ENCODE measurements at regions not wholly inside any gene's neighbourhood (a gene's known extent, or its start where the extent isn't known, plus 50 kb on each side); places are given as distances from the start of the nearest gene placed in this dataset.

GRCh38 chr16:8330761-8331160 lies 259.6 kb downstream of the TMEM114 start (continued):
- no peak for TF ChIP-seq ZNF462 (CRISPR knock-in tag; IDR thresholded peaks at IDR 0.05)
- TF ChIP-seq REST (IDR thresholded peaks at IDR 0.05; ENCODE audit: unreplicated experiment) = no peak
- TF ChIP-seq CTCF (conservative IDR thresholded peaks at IDR 0.05; ENCODE audit: low read depth in 2 of 2) = no peak
- no peak for TF ChIP-seq ZNF114 (CRISPR knock-in tag; IDR thresholded peaks at IDR 0.05)
- TF ChIP-seq POLR2AphosphoS5 (IDR thresholded peaks at IDR 0.05; ENCODE audit: low read depth) = no peak
- no peak for TF ChIP-seq ZNF331 (CRISPR knock-in tag; IDR thresholded peaks at IDR 0.05; ENCODE audit: low read depth)

All from GM23338 (cell line).